PC-9 (cell line): ENCODE measurements at regions not wholly inside any gene's neighbourhood (a gene's known extent, or its start where the extent isn't known, plus 50 kb on each side); places are given as distances from the start of the nearest gene placed in this dataset.

Experiments used
- EZH2 ChIP-seq: fragments of 200-600 bp; sonication (generic); IDR thresholded peaks from 2 replicates; pipeline ENCODE4 v1.8.0; 2017; ENCODE audit warnings: antibody characterized with exemption, low read depth
- TF ChIP-seq, protein P1 (sequence below): fragments of 200-600 bp; sonication (generic); conservative IDR thresholded peaks from 2 replicates; pipeline ENCODE4 v1.6.1; 2017; ENCODE audit warnings: mixed run types, antibody characterized with exemption, mild to moderate bottlenecking, moderate library complexity

DNA sequence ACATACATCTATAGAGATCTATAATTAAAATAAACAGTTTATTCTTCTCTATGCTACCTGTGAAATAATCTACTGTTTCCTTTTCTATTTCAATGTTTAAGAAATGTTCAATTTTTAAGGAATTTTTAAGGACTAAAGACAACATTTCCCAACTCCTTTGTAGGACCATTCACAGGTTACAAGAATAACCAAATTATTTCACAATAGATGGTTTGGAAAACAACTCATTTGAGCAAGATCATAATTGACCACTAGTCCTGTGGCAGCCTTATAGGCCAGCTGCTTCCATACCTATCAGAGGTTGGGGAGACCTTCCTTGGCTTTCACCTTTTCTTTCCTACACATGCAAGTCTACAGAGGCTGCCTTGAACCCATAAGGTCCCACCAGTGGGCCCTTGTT is 193.7 kb downstream of the TTC39B start:
- TF ChIP-seq, protein P1, sequence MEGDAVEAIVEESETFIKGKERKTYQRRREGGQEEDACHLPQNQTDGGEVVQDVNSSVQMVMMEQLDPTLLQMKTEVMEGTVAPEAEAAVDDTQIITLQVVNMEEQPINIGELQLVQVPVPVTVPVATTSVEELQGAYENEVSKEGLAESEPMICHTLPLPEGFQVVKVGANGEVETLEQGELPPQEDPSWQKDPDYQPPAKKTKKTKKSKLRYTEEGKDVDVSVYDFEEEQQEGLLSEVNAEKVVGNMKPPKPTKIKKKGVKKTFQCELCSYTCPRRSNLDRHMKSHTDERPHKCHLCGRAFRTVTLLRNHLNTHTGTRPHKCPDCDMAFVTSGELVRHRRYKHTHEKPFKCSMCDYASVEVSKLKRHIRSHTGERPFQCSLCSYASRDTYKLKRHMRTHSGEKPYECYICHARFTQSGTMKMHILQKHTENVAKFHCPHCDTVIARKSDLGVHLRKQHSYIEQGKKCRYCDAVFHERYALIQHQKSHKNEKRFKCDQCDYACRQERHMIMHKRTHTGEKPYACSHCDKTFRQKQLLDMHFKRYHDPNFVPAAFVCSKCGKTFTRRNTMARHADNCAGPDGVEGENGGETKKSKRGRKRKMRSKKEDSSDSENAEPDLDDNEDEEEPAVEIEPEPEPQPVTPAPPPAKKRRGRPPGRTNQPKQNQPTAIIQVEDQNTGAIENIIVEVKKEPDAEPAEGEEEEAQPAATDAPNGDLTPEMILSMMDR: no peak
- TF ChIP-seq EZH2: no peak
